Heart left ventricle (tissue), 13 donors: ENCODE measurements at regions not wholly inside any gene's neighbourhood (a gene's known extent, or its start where the extent isn't known, plus 50 kb on each side); places are given as distances from the start of the nearest gene placed in this dataset.

ENCODE experiments used
- POLR2A ChIP-seq, 2 donors: fragments of 450-650 bp; IDR thresholded peaks; one replicate each; pipeline ENCODE4 v1.6.1; 2017; ENCODE audit warnings: antibody characterized with exemption in 2 of 2, mild to moderate bottlenecking in 2 of 2, moderate library complexity in 2 of 2
- TF ChIP-seq, protein P1 (sequence below), 12 donors: fragments of 200-600 bp; sonication (generic) in 4 of 12; IDR thresholded peaks; one replicate each; pipeline versions ENCODE4 v1.5.0 to v1.8.0; 2018 to 2022; ENCODE audit warnings: antibody characterized with exemption in 12 of 12, mild to moderate bottlenecking in 5 of 12
- donor health status: ischemic (EF 13 %, LVEDD 7.1; RV severe dilation, severe dysfunction).
- donor health status: DM: no; HTN: yes; CAD: no.
- donor health status: DM: no; HTN: no; CAD: no.
- donor health status: ischemic (EF 25% LVEDD 6.9; RV normal size, moderate dysfunction).
- donor health status: ischemic (EF 25% LVEDD 5.7; RV mildly dilated, moderate dysfunction).
- donor health status: ischemic (EF 35%, LVEDD 5.7; RV mildly dilated, moderate dysfunction).
- donor health status: nonischemic (EF 11% LVEDD 7.7; RV severe dilation, severe dysfunction).
- donor health status: DM: yes; HTN: yes; CAD: no.
- donor health status: PGD.
- donor health status: ischemic (EF 29% LVEDD 5.4; RV normal size, mild dysfunction).
- donor health status: nonischemic (EF 23%, LVEDD 6.1; RV moderate dilation, normal function).

DNA sequence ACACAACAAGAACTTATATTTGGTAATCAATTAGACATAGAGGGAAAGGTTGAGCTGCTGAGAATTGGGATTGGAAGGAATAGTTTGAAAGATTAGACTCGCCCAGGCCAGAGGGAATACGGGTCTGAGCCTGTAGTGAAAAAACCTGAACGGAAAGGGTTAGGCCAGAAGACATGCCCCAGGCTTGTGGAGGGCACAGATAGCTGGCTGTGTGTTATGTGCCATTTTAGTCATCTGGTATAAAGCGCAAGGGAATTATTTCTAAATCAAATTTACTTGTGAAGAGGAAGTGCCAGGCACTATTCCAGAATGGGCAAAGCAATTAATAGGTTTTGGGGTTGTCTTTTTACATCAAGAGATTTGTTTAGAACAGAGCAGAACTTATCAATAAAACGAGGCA, 187.5 kb upstream of the ANKRD50 start:
- no peak for TF ChIP-seq POLR2A (IDR thresholded peaks at IDR 0.05)
- TF ChIP-seq, protein P1, sequence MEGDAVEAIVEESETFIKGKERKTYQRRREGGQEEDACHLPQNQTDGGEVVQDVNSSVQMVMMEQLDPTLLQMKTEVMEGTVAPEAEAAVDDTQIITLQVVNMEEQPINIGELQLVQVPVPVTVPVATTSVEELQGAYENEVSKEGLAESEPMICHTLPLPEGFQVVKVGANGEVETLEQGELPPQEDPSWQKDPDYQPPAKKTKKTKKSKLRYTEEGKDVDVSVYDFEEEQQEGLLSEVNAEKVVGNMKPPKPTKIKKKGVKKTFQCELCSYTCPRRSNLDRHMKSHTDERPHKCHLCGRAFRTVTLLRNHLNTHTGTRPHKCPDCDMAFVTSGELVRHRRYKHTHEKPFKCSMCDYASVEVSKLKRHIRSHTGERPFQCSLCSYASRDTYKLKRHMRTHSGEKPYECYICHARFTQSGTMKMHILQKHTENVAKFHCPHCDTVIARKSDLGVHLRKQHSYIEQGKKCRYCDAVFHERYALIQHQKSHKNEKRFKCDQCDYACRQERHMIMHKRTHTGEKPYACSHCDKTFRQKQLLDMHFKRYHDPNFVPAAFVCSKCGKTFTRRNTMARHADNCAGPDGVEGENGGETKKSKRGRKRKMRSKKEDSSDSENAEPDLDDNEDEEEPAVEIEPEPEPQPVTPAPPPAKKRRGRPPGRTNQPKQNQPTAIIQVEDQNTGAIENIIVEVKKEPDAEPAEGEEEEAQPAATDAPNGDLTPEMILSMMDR (IDR thresholded peaks at IDR 0.05): no peak
